ENCODE measurements at regions not wholly inside any gene's neighbourhood (a gene's known extent, or its start where the extent isn't known, plus 50 kb on each side); places are given as distances from the start of the nearest gene placed in this dataset.

DNA sequence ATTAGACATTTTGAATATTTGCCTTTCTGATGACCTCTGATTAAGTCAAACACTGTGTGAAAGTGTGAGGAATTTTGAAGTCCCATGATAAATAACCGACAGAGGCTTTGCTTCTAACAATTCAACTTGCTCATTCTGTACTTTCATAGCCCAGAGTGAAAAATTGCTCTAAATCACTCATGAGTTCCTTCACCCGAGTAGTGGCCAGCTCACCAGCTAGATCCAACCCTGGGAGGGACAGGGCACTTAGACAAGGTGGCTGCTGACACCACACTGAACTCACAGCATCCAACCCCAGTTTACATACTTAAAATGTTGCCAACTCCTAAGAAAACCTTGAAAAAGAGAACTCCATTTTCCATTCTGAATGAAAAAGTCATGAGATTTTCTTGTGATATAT lies 80.0 kb upstream of the LYZL1 start:
- WGBS = 51% methylated on average over 2 of the region's 2 CpGs
- TF ChIP-seq EP300 (IDR thresholded peaks at IDR 0.05) (no peak), POLR2A (IDR thresholded peaks at IDR 0.05) (no peak), POLR2AphosphoS5 (IDR thresholded peaks at IDR 0.05) (no peak)
- TF ChIP-seq, protein P1, sequence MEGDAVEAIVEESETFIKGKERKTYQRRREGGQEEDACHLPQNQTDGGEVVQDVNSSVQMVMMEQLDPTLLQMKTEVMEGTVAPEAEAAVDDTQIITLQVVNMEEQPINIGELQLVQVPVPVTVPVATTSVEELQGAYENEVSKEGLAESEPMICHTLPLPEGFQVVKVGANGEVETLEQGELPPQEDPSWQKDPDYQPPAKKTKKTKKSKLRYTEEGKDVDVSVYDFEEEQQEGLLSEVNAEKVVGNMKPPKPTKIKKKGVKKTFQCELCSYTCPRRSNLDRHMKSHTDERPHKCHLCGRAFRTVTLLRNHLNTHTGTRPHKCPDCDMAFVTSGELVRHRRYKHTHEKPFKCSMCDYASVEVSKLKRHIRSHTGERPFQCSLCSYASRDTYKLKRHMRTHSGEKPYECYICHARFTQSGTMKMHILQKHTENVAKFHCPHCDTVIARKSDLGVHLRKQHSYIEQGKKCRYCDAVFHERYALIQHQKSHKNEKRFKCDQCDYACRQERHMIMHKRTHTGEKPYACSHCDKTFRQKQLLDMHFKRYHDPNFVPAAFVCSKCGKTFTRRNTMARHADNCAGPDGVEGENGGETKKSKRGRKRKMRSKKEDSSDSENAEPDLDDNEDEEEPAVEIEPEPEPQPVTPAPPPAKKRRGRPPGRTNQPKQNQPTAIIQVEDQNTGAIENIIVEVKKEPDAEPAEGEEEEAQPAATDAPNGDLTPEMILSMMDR (IDR thresholded peaks at IDR 0.05) = no peak
- no peak overlapping the region for H3K27ac ChIP-seq

GRCh38 chr10:29209830-29210229 lies 79.0 kb upstream of the LYZL1 start:
- Histone ChIP-seq H3K27me3 (peaks cover 5% of the 10 kb centered on the region), H3K9me3 (no peaks in the 10 kb centered on the region), H3K4me1 (no peaks in the 10 kb centered on the region), H3K36me3 (no peaks in the 10 kb centered on the region), H3K27ac (no peak overlapping the region), H3K4me3 (no peak overlapping the region)
- no peak for TF ChIP-seq POLR2AphosphoS5 (IDR thresholded peaks at IDR 0.05)
- TF ChIP-seq, protein P1 (IDR thresholded peaks at IDR 0.05) = no peak
- no peak for TF ChIP-seq EP300 (IDR thresholded peaks at IDR 0.05)
- TF ChIP-seq POLR2A (IDR thresholded peaks at IDR 0.05) = no peak
- no peak for DNase-seq (ENCODE audit: low spot score in 2 of 2)

More for the DNA sequence above, 80.0 kb upstream of the LYZL1 start:
- DNase-seq (ENCODE audit: low spot score in 2 of 2) = no peak
- Histone ChIP-seq H3K4me3 (no peak overlapping the region), H3K9me3 (no peaks in the 10 kb centered on the region), H3K4me1 (no peaks in the 10 kb centered on the region), H3K36me3 (no peaks in the 10 kb centered on the region), H3K27me3 (peaks cover 5% of the 10 kb centered on the region)

DNA sequence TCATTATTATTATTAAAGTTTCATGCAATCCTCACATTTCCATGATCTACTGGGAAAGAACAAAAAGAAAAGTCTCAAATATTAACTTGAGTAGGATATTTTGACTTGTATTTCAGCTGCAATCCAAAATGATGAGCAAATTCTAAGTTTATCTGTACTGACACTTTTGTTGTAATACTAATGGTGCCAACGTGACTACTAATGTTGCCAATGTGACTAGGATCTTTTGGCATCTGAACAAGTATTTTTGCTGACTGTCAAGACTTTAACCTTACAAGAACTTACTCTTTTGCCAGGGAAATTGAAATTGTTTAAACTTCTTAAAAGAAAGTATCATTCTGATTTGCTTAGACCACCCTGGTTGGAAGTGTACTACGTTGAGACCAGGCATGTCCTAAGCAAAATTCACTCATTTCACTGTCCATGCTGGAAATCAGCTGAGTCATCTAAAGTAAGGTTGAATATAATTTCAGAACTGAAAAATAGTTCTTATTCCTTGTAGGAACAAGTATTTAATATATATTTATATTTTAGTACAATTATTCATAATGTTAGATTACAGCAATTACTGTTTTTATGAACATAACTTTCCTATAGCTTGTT lies 78.5 kb upstream of the LYZL1 start:
- TF ChIP-seq POLR2AphosphoS5 (IDR thresholded peaks at IDR 0.05) = no peak
- TF ChIP-seq, protein P1 (IDR thresholded peaks at IDR 0.05) = no peak
- no peak for TF ChIP-seq EP300 (IDR thresholded peaks at IDR 0.05)
- TF ChIP-seq POLR2A (IDR thresholded peaks at IDR 0.05) = no peak
- Histone ChIP-seq H3K4me1 (no peaks in the 10 kb centered on the region), H3K9me3 (no peaks in the 10 kb centered on the region), H3K36me3 (no peaks in the 10 kb centered on the region), H3K27ac (no peak overlapping the region), H3K27me3 (peaks cover 3% of the 10 kb centered on the region), H3K4me3 (no peak overlapping the region)
- 27% methylated on average over 2 of the region's 2 CpGs for WGBS
- no peak for DNase-seq (ENCODE audit: low spot score in 2 of 2)

GRCh38 chr10:29212597-29212996 lies 76.3 kb upstream of the LYZL1 start:
- Histone ChIP-seq H3K9me3 (no peaks in the 10 kb centered on the region), H3K4me3 (no peak overlapping the region), H3K36me3 (no peaks in the 10 kb centered on the region), H3K4me1 (no peaks in the 10 kb centered on the region), H3K27ac (no peak overlapping the region), H3K27me3 (no peaks in the 10 kb centered on the region)
- TF ChIP-seq, protein P1 (IDR thresholded peaks at IDR 0.05) = no peak
- TF ChIP-seq EP300 (IDR thresholded peaks at IDR 0.05) (no peak), POLR2AphosphoS5 (IDR thresholded peaks at IDR 0.05) (no peak), POLR2A (IDR thresholded peaks at IDR 0.05) (no peak)
- DNase-seq (ENCODE audit: low spot score in 2 of 2) = no peak
- WGBS = 81% methylated on average over 3 of the region's 3 CpGs

- no peak overlapping the region for H3K27ac ChIP-seq
- H3K4me1 ChIP-seq = no peaks in the 10 kb centered on the region
- no peaks in the 10 kb centered on the region for H3K9me3 ChIP-seq
- no peak overlapping the region for H3K4me3 ChIP-seq
- no peak for DNase-seq (ENCODE audit: low spot score in 2 of 2)
- TF ChIP-seq EP300 (IDR thresholded peaks at IDR 0.05) (no peak), POLR2A (IDR thresholded peaks at IDR 0.05) (no peak), POLR2AphosphoS5 (IDR thresholded peaks at IDR 0.05) (no peak)
- TF ChIP-seq, protein P1 (IDR thresholded peaks at IDR 0.05) = no peak
- peaks cover under 1% of the 10 kb centered on the region for H3K27me3 ChIP-seq
- WGBS = 67% methylated on average over 3 of the region's 3 CpGs
- H3K36me3 ChIP-seq = no peaks in the 10 kb centered on the region
Observed at GRCh38 chr10:29214551-29214950, 74.3 kb upstream of the LYZL1 start.
